ENCODE measurements at regions not wholly inside any gene's neighbourhood (a gene's known extent, or its start where the extent isn't known, plus 50 kb on each side); places are given as distances from the start of the nearest gene placed in this dataset.

DNA sequence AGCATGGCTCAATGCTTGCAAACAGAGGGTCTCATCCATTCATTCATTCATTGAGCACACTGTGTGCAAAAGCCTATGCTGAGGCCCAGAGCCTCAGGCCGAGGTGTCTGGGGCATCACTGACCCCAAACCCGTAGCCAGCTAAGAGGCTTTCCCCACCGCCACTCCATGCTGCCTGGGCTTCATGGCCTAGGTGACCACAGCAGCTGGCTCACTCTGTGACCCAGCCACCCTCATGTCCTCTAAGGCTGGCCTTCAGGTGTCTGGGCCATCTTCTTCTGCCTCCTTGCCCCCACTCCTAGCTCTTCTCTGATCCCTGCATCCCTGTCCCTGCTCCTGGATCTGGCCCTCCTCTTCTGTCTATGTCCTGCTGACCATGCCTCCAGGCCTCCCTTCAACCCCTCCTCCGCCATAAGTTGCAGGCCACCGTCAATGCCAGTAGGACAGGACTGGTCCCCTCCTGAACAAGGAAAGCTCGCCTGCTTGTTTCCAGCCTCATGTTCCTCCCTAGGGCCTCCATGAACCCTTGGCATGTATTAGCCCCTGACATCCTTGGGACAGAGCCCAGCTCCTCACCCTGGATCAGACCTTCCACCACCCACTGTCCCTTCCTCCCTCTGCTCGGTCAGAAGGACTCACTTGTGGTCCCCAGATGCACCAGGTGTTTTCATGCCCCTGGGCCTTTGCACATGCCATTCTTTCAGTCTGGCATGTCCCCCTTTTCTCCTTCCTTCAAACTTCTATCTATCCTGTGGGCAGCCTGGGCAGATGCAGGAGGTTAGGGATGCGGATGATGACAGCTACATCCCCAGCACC lies 92.8 kb downstream of the MYEOV start:
- H3K4me3 ChIP-seq (ENCODE audit: low read depth, poor library complexity, severe bottlenecking): no peak overlapping the region
- TF ChIP-seq POLR2A (IDR thresholded peaks at IDR 0.05) (no peak), CTCF (IDR thresholded peaks at IDR 0.05) (no peak)
- WGBS, 2 donors: 94 to 95% methylated on average over 8 of the region's 8 CpGs
- DNase-seq (ENCODE audit: low spot score in 2 of 2): peak; percentile 8 to 62
- intact Hi-C loops (cut with DNase I; ENCODE audit: low total_unique reads): no loop called here

DNA sequence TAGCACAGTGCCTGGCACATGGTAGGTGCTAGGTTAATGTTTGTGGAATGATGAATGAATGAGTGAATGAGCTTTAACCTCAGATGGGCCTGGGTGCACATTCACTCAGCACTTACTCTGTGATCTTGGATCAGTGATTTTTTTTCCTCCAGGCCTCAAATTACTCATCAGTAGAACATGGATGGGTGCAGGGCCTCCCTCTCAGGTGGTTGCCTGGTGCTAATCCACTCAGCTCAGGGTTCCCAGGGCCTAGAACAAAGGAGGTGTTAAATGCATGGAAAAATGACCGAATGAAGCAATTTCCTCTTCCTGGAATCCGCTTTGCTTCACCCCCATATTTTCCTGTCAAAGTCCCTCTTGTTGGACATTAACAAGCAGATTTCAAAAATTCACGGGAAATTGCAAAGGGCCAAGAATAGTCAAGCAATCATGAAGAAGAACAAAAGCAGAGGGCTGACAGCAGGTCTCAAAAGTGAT lies 93.5 kb downstream of the MYEOV start:
- no peak overlapping the region for H3K4me3 ChIP-seq (ENCODE audit: low read depth, poor library complexity, severe bottlenecking)
- intact Hi-C loops (cut with DNase I; ENCODE audit: low total_unique reads): no loop called here
- DNase-seq (ENCODE audit: low spot score in 2 of 2): peak in 1 of 2 donors; percentile 42
- TF ChIP-seq POLR2A (IDR thresholded peaks at IDR 0.05) (no peak), CTCF (IDR thresholded peaks at IDR 0.05) (no peak)
- WGBS, 2 donors: 64 to 81% methylated on average over 3 of the region's 3 CpGs

DNA sequence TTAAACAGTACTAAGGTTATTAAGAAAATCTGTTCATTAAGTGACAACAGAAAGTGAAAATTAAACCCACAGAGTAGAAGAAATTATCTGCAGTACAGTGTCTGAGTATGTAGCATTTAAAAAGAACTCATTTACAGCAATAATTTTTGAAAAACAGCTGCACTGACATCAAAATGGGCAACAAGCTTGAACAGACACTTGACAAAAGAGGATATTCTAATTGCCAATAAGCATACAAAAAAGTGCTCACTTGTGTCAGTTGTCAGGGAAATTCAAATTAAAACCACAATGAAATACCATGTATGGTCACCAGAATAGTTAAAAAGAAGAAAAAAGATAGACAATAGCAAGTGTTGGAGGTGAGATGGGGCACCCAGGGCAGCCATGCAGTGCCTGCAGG lies 93.3 kb upstream of the LINC01488 start:
- intact Hi-C loops (cut with DNase I; ENCODE audit: low total_unique reads): no loop called here
- DNase-seq (ENCODE audit: low spot score in 2 of 2): peak in 1 of 2 donors; percentile 23
- TF ChIP-seq CTCF (IDR thresholded peaks at IDR 0.05): no peak
- TF ChIP-seq POLR2A (IDR thresholded peaks at IDR 0.05): no peak
- no peak overlapping the region for H3K4me3 ChIP-seq (ENCODE audit: low read depth, poor library complexity, severe bottlenecking)

GRCh38 chr11:69388661-69389060 lies 92.8 kb upstream of the LINC01488 start:
- 40 to 48% methylated on average over 2 of the region's 2 CpGs for WGBS, 2 donors
- no peak overlapping the region for H3K4me3 ChIP-seq (ENCODE audit: low read depth, poor library complexity, severe bottlenecking)
- intact Hi-C loops (cut with DNase I; ENCODE audit: low total_unique reads): no loop called here
- DNase-seq (ENCODE audit: low spot score in 2 of 2): no peak
- TF ChIP-seq CTCF (IDR thresholded peaks at IDR 0.05) (no peak), POLR2A (IDR thresholded peaks at IDR 0.05) (no peak)

- no peak overlapping the region for H3K4me3 ChIP-seq (ENCODE audit: low read depth, poor library complexity, severe bottlenecking)
- intact Hi-C loops (cut with DNase I; ENCODE audit: low total_unique reads): no loop called here
- DNase-seq (ENCODE audit: low spot score in 2 of 2): no peak
- TF ChIP-seq POLR2A (IDR thresholded peaks at IDR 0.05): no peak
- no peak for TF ChIP-seq CTCF (IDR thresholded peaks at IDR 0.05)
- 65 to 75% methylated on average over 8 of the region's 8 CpGs for WGBS, 2 donors
Observed at GRCh38 chr11:69390561-69390960, 90.9 kb upstream of the LINC01488 start.

All from lower leg skin (tissue), 4 donors.